K562 (cell line): ENCODE measurements at regions not wholly inside any gene's neighbourhood (a gene's known extent, or its start where the extent isn't known, plus 50 kb on each side); places are given as distances from the start of the nearest gene placed in this dataset.

ENCODE experiments used
- ATAC-seq: fragments of 200-7000 bp; cut with Tn5 transposase; 3 replicates; pipeline ENCODE4 v1.9.1; 2020; ENCODE audit warnings: moderate library complexity
- BruUV-seq: library from RNA; stranded (reverse); fragments of 400-500 nt; replicated peaks from 2 replicates; lab custom pipeline; 2021; lab: Mats Ljungman, UMichigan
- CTCF ChIA-PET: fragments of 300-600 bp; formaldehyde crosslinking; extraction: SDS; loops from one replicate; lab custom pipeline; 2021; ENCODE audit warnings: low intra/inter-chr PET ratio; lab: Yijun Ruan, JAX
- POLR2A ChIA-PET: fragments of 300-600, 350-650 bp; sonication (Branson Sonifier 250); formaldehyde crosslinking; extraction: SDS; loops from one replicate; lab custom pipeline; 2021; ENCODE audit warnings: antibody characterized with exemption, inconsistent platforms; lab: Yijun Ruan, JAX
- DNase-seq, 4 experiments: peaks; one replicate each; pipeline versions ENCODE4 v3.0.0 to v3.0.0-alpha.2; 2011 to 2018; ENCODE audit warnings: low spot score in 3 of 4, mixed read lengths in 3 of 4; ENCODE audit errors: extremely low read depth in 1 of 4
- FAIRE-seq: peaks from 2 replicates; lab custom pipeline; 2011; peaks lifted over from hg19 to GRCh38; lab: Jason Lieb, UNC
- H2AFZ ChIP-seq: 2 replicates; pipeline ENCODE4 v1.6.0; 2011; ENCODE audit warnings: low read depth, low read length, control low read depth, inconsistent platforms
- H3K27ac ChIP-seq: fragments of 200-600 bp; 3 replicates; pipeline ENCODE4 v1.8.0; 2011; ENCODE audit warnings: low read depth, mild to moderate bottlenecking, control low read depth, inconsistent platforms, low read length, moderate library complexity, mixed read lengths; ENCODE audit errors: extremely low read depth
- H3K27me3 ChIP-seq, 2 experiments: fragments of 300-600 bp in 1 of 2; 2 replicates in 1 of 2; 3 replicates in 1 of 2; pipeline versions ENCODE4 v1.6.0 to v1.8.0; 2011; ENCODE audit warnings: inconsistent platforms in 2 of 2, low read length in 2 of 2, mild to moderate bottlenecking in 1 of 2, mixed read lengths in 1 of 2, moderate library complexity in 1 of 2; ENCODE audit not compliant: control insufficient read depth in 2 of 2, insufficient read depth in 2 of 2
- H3K36me3 ChIP-seq: fragments of 300-600 bp; 3 replicates; pipeline ENCODE4 v1.8.0; 2011; ENCODE audit warnings: mild to moderate bottlenecking, low read length, inconsistent platforms; ENCODE audit not compliant: control insufficient read depth, insufficient read depth
- H3K4me1 ChIP-seq, 2 experiments: fragments of 200-600 bp in 1 of 2; replicated peaks in 1 of 2; 2 replicates in 1 of 2; 3 replicates in 1 of 2; pipeline versions ENCODE4 v1.5.1 to v1.8.0; 2011; ENCODE audit warnings: inconsistent platforms in 2 of 2, low read length in 2 of 2, mild to moderate bottlenecking in 1 of 2, mixed read lengths in 1 of 2, moderate library complexity in 1 of 2; ENCODE audit not compliant: control insufficient read depth in 2 of 2, insufficient read depth in 2 of 2
- H3K4me2 ChIP-seq: 2 replicates; pipeline ENCODE4 v1.6.1; 2011; ENCODE audit warnings: low read length, control low read depth, inconsistent platforms, mixed read lengths; ENCODE audit not compliant: insufficient read depth
- H3K4me3 ChIP-seq: fragments of 200-600 bp; sonication (generic), shearing (Covaris generic); 2 replicates; pipeline ENCODE4 v1.5.1; 2016; ENCODE audit warnings: control low read depth, inconsistent platforms
- H3K79me2 ChIP-seq: fragments of 200-600 bp; 3 replicates; pipeline ENCODE4 v1.8.0; 2011; ENCODE audit warnings: low read length, inconsistent platforms; ENCODE audit not compliant: control insufficient read depth, insufficient read depth
- H3K9ac ChIP-seq, 2 experiments: 2 replicates each; pipeline versions ENCODE4 v1.6.0 to v1.6.1; 2011; ENCODE audit warnings: low read depth in 2 of 2, low read length in 2 of 2, control low read depth in 1 of 2, inconsistent platforms in 1 of 2, mild to moderate bottlenecking in 1 of 2, mixed read lengths in 1 of 2; ENCODE audit not compliant: insufficient read depth in 1 of 2
- H3K9me1 ChIP-seq: one replicate; pipeline ENCODE4 v1.6.0; 2011; ENCODE audit warnings: inconsistent platforms, mild to moderate bottlenecking, low read length, moderate library complexity; ENCODE audit not compliant: control insufficient read depth, insufficient read depth
- H3K9me3 ChIP-seq: replicated peaks from 2 replicates; pipeline ENCODE4 v1.5.1; 2011; ENCODE audit warnings: low read depth, low read length, inconsistent platforms; ENCODE audit not compliant: control insufficient read depth, insufficient read depth
- H4K20me1 ChIP-seq: replicated peaks from 2 replicates; pipeline ENCODE4 v1.6.1; 2011; ENCODE audit warnings: low read length, inconsistent platforms, mixed read lengths; ENCODE audit not compliant: control insufficient read depth, insufficient read depth
- GTF2A2 ChIP-seq: IDR thresholded peaks from 2 replicates; pipeline ENCODE4 v1.6.1; 2016; ENCODE audit warnings: mild to moderate bottlenecking, missing genetic modification characterization, missing compliant biosample characterization
- HOXB6 ChIP-seq: fragments of 250-450 bp; sonication (Bioruptor Pico); IDR thresholded peaks from 2 replicates; pipeline ENCODE4 v1.5.1; 2022; ENCODE audit warnings: mild to moderate bottlenecking, borderline replicate concordance
- HSF4 ChIP-seq: fragments of 250-450 bp; sonication (Bioruptor Pico); IDR thresholded peaks from 2 replicates; pipeline ENCODE4 v2.1.2; 2022; ENCODE audit warnings: mild to moderate bottlenecking, moderate library complexity, borderline replicate concordance
- LARP7 ChIP-seq: fragments of 450-650 bp; IDR thresholded peaks from 2 replicates; pipeline ENCODE4 v1.6.1; 2016
- MEF2A ChIP-seq: IDR thresholded peaks from 2 replicates; pipeline ENCODE4 v1.6.1; 2011; ENCODE audit warnings: low read depth, mild to moderate bottlenecking, low read length, moderate library complexity; ENCODE audit not compliant: control insufficient read depth
- MIER1 ChIP-seq: fragments of 450-650 bp; IDR thresholded peaks from 2 replicates; pipeline ENCODE4 v1.6.1; 2016; ENCODE audit warnings: antibody characterized with exemption, mild to moderate bottlenecking, low read depth
- MNT ChIP-seq, 2 experiments: fragments of 450-650 bp; conservative IDR thresholded peaks; 2 replicates each; pipeline ENCODE4 v1.6.1; 2017; ENCODE audit warnings: mild to moderate bottlenecking in 2 of 2, moderate library complexity in 2 of 2
- NCOA4 ChIP-seq: fragments of 450-650 bp; IDR thresholded peaks from 2 replicates; pipeline ENCODE4 v1.6.1; 2018; ENCODE audit warnings: mild to moderate bottlenecking; ENCODE audit not compliant: partially characterized antibody
- PHTF2 ChIP-seq: fragments of 250-450 bp; sonication (Bioruptor Pico); IDR thresholded peaks from 2 replicates; pipeline ENCODE4 v1.5.0; 2021; ENCODE audit warnings: mild to moderate bottlenecking
- POLR2A ChIP-seq: fragments of 450-650 bp; conservative IDR thresholded peaks from 2 replicates; pipeline ENCODE4 v1.6.1; 2016
- PRPF4 ChIP-seq: fragments of 200-400 bp; formaldehyde crosslinking; IDR thresholded peaks from one replicate; pipeline ENCODE4 v1.6.1; 2017; ENCODE audit warnings: low read length, low read depth, mild to moderate bottlenecking; ENCODE audit not compliant: insufficient read depth, poor library complexity, severe bottlenecking
- PURB ChIP-seq: sonication (generic); formaldehyde crosslinking; IDR thresholded peaks from 2 replicates; pipeline ENCODE4 v1.9.0; 2021; ENCODE audit warnings: low read depth, mild to moderate bottlenecking, missing genetic modification reagents
- PYGO2 ChIP-seq: fragments of 450-650 bp; IDR thresholded peaks from 2 replicates; pipeline ENCODE4 v1.6.1; 2016; ENCODE audit warnings: mild to moderate bottlenecking, missing genetic modification characterization, moderate library complexity, missing compliant biosample characterization
- RAD21 ChIP-seq, 2 experiments: fragments of 250-450 bp in 1 of 2; fragments of 450-650 bp in 1 of 2; sonication (Bioruptor Pico) in 1 of 2; formaldehyde crosslinking in 1 of 2; IDR thresholded peaks in 1 of 2; conservative IDR thresholded peaks in 1 of 2; 2 replicates each; pipeline versions ENCODE4 v1.4.0 to v1.8.0; 2020 to 2022; ENCODE audit warnings: mild to moderate bottlenecking in 2 of 2, moderate library complexity in 1 of 2
- SIRT6 ChIP-seq: IDR thresholded peaks from one replicate; pipeline ENCODE4 v1.6.1; 2012; ENCODE audit warnings: low read depth, mild to moderate bottlenecking, control low read depth, inconsistent platforms, low read length, moderate library complexity
- YBX1 ChIP-seq: fragments of 450-650 bp; IDR thresholded peaks from 2 replicates; pipeline ENCODE4 v1.7.1; 2016; ENCODE audit warnings: mild to moderate bottlenecking
- ZEB2 ChIP-seq: fragments of 450-650 bp; IDR thresholded peaks from 2 replicates; pipeline ENCODE4 v1.6.1; 2016
- ZNF324 ChIP-seq: fragments of 250-450 bp; sonication (Bioruptor Pico); IDR thresholded peaks from 2 replicates; pipeline ENCODE4 v1.4.0; 2020; ENCODE audit warnings: mild to moderate bottlenecking
- ZNF444 ChIP-seq: fragments of 250-450 bp; sonication (Bioruptor Pico); IDR thresholded peaks from 2 replicates; pipeline ENCODE4 v1.4.0; 2020; ENCODE audit warnings: mild to moderate bottlenecking, moderate library complexity
- ZNF586 ChIP-seq: fragments of 450-650 bp; formaldehyde crosslinking; conservative IDR thresholded peaks from 2 replicates; pipeline ENCODE4 v1.4.0; 2020; ENCODE audit warnings: mild to moderate bottlenecking, moderate library complexity
- WGBS: fragments of 100-300 bp; shearing (Covaris generic); methylation state at CpG from one replicate; pipeline ENCODE4 v1.1.6; 2016; ENCODE audit warnings: low coverage, mixed read lengths; ENCODE audit not compliant: insufficient coverage; ENCODE audit errors: missing lambda C conversion rate; 5-methylcytosine and 5-hydroxymethylcytosine counted together
- in situ Hi-C: fragments of 300-500 bp; cut with MboI; formaldehyde crosslinking; loops from 4 replicates; pipeline ENCODE4 v1.15.0; 2018; ENCODE audit warnings: inconsistent platforms, mixed read lengths
- intact Hi-C: fragments of 100-400 bp; cut with micrococcal nuclease; formaldehyde crosslinking; loops from 2 replicates; pipeline ENCODE4 v1.14.2; 2022

GRCh38 chr6:12504325-12504966, 212.1 kb upstream of the PHACTR1 start (continued):
- TF ChIP-seq PRPF4 (no peak), HSF4 (no peak)
- TF ChIP-seq, all 486 proteins: peak for 6

GRCh38 chr6:12505486-12505885, 211.1 kb upstream of the PHACTR1 start:
- Histone ChIP-seq H3K9me1 (no peaks in the 10 kb centered on the region), H3K9me3 (no peaks in the 10 kb centered on the region), H3K4me1 (no peaks in the 10 kb centered on the region), H3K27ac (no peak overlapping the region), H3K9ac (no peak overlapping the region), H3K4me3 (no peak overlapping the region), H2AFZ (no peak overlapping the region), H3K36me3 (no peaks in the 10 kb centered on the region), H3K27me3 (no peaks in the 10 kb centered on the region), H3K79me2 (no peaks in the 10 kb centered on the region)
- 0% methylated on average over 4 of the region's 4 CpGs for WGBS
- no peak for FAIRE-seq
- DNase-seq: no peak
- no TSS peak for BruUV-seq
- intact Hi-C loops: loop anchor here (10.0 kb wide), 1 partner anchor 921 kb away; no protein-coding TSS in a partner anchor
- POLR2A ChIA-PET: no interaction called here
- CTCF ChIA-PET: no interaction called here
- no peak for TF ChIP-seq GTF2A2
- TF ChIP-seq ZEB2: no peak
- TF ChIP-seq NCOA4: no peak
- no peak for TF ChIP-seq POLR2A
- TF ChIP-seq MNT (conservative IDR thresholded peaks at IDR 0.05): no peak
- TF ChIP-seq HOXB6 (CRISPR knock-in tag): no peak
- TF ChIP-seq MIER1: no peak
- no peak for TF ChIP-seq PURB (CRISPR knock-in tag)
- no peak for TF ChIP-seq ZNF586 (CRISPR knock-in tag)
- no peak for TF ChIP-seq PHTF2 (CRISPR knock-in tag)
- TF ChIP-seq MEF2A: no peak
- no peak for TF ChIP-seq LARP7
- no peak for TF ChIP-seq SIRT6
- TF ChIP-seq PYGO2 (tag): no peak
- TF ChIP-seq HSF4: no peak
- no peak for TF ChIP-seq ZNF444 (CRISPR knock-in tag)
- no peak for TF ChIP-seq YBX1
- TF ChIP-seq ZNF324 (CRISPR knock-in tag): no peak
- TF ChIP-seq RAD21 (CRISPR knock-in tag; conservative IDR thresholded peaks at IDR 0.05 in 1 of 2, IDR thresholded peaks at IDR 0.05 in 1 of 2): no peak
- TF ChIP-seq, all 486 proteins: peak for 0
- H4K20me1 ChIP-seq: no peaks in the 10 kb centered on the region
- no peak overlapping the region for H3K4me2 ChIP-seq
- in situ Hi-C loops: no loop called here
- ATAC-seq: no peak
